Uterus (tissue), 3 donors: ENCODE measurements at regions not wholly inside any gene's neighbourhood (a gene's known extent, or its start where the extent isn't known, plus 50 kb on each side); places are given as distances from the start of the nearest gene placed in this dataset.

Experiments
- DNase-seq, 2 donors: peaks; one replicate each; pipeline ENCODE4 v3.0.0-alpha.2; 2019 to 2020
- H3K27ac ChIP-seq, 2 donors: fragments of 200-600 bp; sonication (generic); 1 replicate in 1 of 2; 2 replicates in 1 of 2; pipeline ENCODE4 v1.5.1; 2016 to 2018
- H3K27me3 ChIP-seq, 2 donors: fragments of 200-600 bp; sonication (generic); one replicate each; pipeline ENCODE4 v1.5.1; 2018 to 2019; ENCODE audit warnings: control low read depth in 1 of 2
- H3K36me3 ChIP-seq, 2 donors: fragments of 200-600 bp; sonication (generic); one replicate each; pipeline ENCODE4 v1.5.1; 2019; ENCODE audit warnings: control low read depth in 1 of 2
- H3K4me1 ChIP-seq, 2 donors: fragments of 200-600 bp; sonication (generic); one replicate each; pipeline ENCODE4 v1.5.1; 2018 to 2019; ENCODE audit warnings: control low read depth in 1 of 2
- H3K4me3 ChIP-seq, 2 donors: fragments of 200-600 bp; sonication (generic); 1 replicate in 1 of 2; 2 replicates in 1 of 2; pipeline ENCODE4 v1.5.1; 2018 to 2019; ENCODE audit warnings: mild to moderate bottlenecking in 1 of 2
- H3K9me3 ChIP-seq, 2 donors: fragments of 200-600 bp; sonication (generic); one replicate each; pipeline ENCODE4 v1.5.1; 2019; ENCODE audit warnings: control low read depth in 1 of 2
- POLR2A ChIP-seq, 2 donors: fragments of 450-650 bp; IDR thresholded peaks; one replicate each; pipeline ENCODE4 v1.6.1; 2016; ENCODE audit warnings: antibody characterized with exemption in 2 of 2, mild to moderate bottlenecking in 1 of 2, moderate library complexity in 1 of 2
- intact Hi-C: fragments of 100-400 bp; cut with DNase I; formaldehyde crosslinking; loops from one replicate; pipeline ENCODE4 v1.15.1; 2023; ENCODE audit warnings: low total_unique reads
- TF ChIP-seq, protein P1 (sequence below), 4 experiments: fragments of 200-600 bp in 2 of 4; fragments of 450-650 bp in 2 of 4; sonication (generic) in 2 of 4; IDR thresholded peaks; one replicate each; pipeline ENCODE4 v1.5.1; 2016 to 2019; ENCODE audit warnings: antibody characterized with exemption in 4 of 4, mild to moderate bottlenecking in 2 of 4, moderate library complexity in 1 of 4
- donor health status: DM: yes; HTN: yes; CAD: no.

- Histone ChIP-seq H3K9me3 (no peaks in the 10 kb centered on the region), H3K27ac (no peak overlapping the region), H3K4me3 (no peak overlapping the region), H3K36me3 (no peaks in the 10 kb centered on the region), H3K4me1 (no peaks in the 10 kb centered on the region), H3K27me3 (no peaks in the 10 kb centered on the region)
- intact Hi-C loops, result no loop called here
- DNase-seq, result no peak
- no peak for TF ChIP-seq POLR2A (IDR thresholded peaks at IDR 0.05)
- TF ChIP-seq, protein P1, sequence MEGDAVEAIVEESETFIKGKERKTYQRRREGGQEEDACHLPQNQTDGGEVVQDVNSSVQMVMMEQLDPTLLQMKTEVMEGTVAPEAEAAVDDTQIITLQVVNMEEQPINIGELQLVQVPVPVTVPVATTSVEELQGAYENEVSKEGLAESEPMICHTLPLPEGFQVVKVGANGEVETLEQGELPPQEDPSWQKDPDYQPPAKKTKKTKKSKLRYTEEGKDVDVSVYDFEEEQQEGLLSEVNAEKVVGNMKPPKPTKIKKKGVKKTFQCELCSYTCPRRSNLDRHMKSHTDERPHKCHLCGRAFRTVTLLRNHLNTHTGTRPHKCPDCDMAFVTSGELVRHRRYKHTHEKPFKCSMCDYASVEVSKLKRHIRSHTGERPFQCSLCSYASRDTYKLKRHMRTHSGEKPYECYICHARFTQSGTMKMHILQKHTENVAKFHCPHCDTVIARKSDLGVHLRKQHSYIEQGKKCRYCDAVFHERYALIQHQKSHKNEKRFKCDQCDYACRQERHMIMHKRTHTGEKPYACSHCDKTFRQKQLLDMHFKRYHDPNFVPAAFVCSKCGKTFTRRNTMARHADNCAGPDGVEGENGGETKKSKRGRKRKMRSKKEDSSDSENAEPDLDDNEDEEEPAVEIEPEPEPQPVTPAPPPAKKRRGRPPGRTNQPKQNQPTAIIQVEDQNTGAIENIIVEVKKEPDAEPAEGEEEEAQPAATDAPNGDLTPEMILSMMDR (IDR thresholded peaks at IDR 0.05), result no peak
Measured at GRCh38 chr18:77677536-77677935, 427.9 kb downstream of the GALR1 start.

GRCh38 chr18:77679869-77680268 lies 430.2 kb downstream of the GALR1 start:
- Histone ChIP-seq H3K4me1 (no peaks in the 10 kb centered on the region), H3K27me3 (no peaks in the 10 kb centered on the region), H3K9me3 (no peaks in the 10 kb centered on the region), H3K4me3 (no peak overlapping the region), H3K27ac (no peak overlapping the region), H3K36me3 (no peaks in the 10 kb centered on the region)
- TF ChIP-seq, protein P1 (IDR thresholded peaks at IDR 0.05), result no peak
- TF ChIP-seq POLR2A (IDR thresholded peaks at IDR 0.05), result no peak
- DNase-seq, result no peak
- intact Hi-C loops, result no loop called here

DNA sequence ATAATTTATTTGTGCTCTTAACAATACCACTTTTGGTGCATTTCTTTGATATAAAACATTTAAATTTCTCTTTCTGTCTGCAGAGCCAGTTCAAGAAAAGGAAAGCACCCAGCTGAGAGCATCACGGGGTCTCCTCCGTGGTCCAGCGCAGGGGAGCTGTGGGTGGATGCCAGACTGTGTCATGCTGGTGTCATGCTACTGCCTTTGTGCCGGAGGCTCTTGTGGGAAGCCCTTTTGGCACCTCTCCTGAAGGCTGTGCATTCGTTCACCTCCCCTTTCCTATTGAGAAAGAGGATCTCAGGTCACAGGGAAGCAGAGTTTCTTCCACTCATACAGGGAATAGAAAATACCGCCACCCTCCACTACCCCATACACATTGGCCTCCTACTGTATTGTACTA lies 450.4 kb downstream of the GALR1 start:
- no peak for DNase-seq
- no peak overlapping the region for H3K4me3 ChIP-seq
- H3K27me3 ChIP-seq, result no peaks in the 10 kb centered on the region
- no peaks in the 10 kb centered on the region for H3K9me3 ChIP-seq
- H3K27ac ChIP-seq, result no peak overlapping the region
- H3K36me3 ChIP-seq, result no peaks in the 10 kb centered on the region
- intact Hi-C loops, result no loop called here
- no peaks in the 10 kb centered on the region for H3K4me1 ChIP-seq
- TF ChIP-seq, protein P1 (IDR thresholded peaks at IDR 0.05), result no peak
- TF ChIP-seq POLR2A (IDR thresholded peaks at IDR 0.05), result no peak

GRCh38 chr18:77701977-77702376 lies 452.3 kb downstream of the GALR1 start:
- no peak overlapping the region for H3K4me3 ChIP-seq
- no peak overlapping the region for H3K27ac ChIP-seq
- H3K9me3 ChIP-seq, result no peaks in the 10 kb centered on the region
- no peaks in the 10 kb centered on the region for H3K36me3 ChIP-seq
- TF ChIP-seq POLR2A (IDR thresholded peaks at IDR 0.05), result no peak
- TF ChIP-seq, protein P1 (IDR thresholded peaks at IDR 0.05), result no peak
- DNase-seq, result no peak
- no peaks in the 10 kb centered on the region for H3K4me1 ChIP-seq
- H3K27me3 ChIP-seq, result no peaks in the 10 kb centered on the region
- intact Hi-C loops, result no loop called here

DNA sequence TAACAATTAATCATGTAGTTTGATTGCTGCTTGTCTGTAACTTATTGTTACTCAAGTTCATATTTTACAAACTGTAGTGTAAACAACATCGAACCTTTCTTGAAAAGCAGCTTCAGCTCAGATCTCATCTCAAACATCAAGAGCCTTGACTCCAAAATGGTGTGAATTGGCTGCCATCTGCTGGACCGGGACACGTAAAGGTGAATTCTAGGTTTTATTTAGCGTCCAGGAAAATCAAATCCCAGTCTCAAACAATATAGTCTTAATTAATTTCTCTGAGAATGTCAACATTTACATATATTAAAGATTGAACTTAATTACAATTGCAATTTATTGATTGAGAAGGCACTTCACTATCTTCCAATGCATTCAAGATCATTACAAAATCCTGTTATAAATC lies 453.0 kb downstream of the GALR1 start:
- intact Hi-C loops, result no loop called here
- H3K4me1 ChIP-seq, result no peaks in the 10 kb centered on the region
- TF ChIP-seq POLR2A (IDR thresholded peaks at IDR 0.05), result no peak
- TF ChIP-seq, protein P1 (IDR thresholded peaks at IDR 0.05), result peak in 2 of 4 experiments; percentile 16 to 29
- no peaks in the 10 kb centered on the region for H3K27me3 ChIP-seq
- DNase-seq, result peak in 1 of 2 donors; percentile 21
- H3K27ac ChIP-seq, result no peak overlapping the region
- H3K36me3 ChIP-seq, result no peaks in the 10 kb centered on the region
- H3K4me3 ChIP-seq, result no peak overlapping the region
- H3K9me3 ChIP-seq, result no peaks in the 10 kb centered on the region
